ENCODE measurements at regions not wholly inside any gene's neighbourhood (a gene's known extent, or its start where the extent isn't known, plus 50 kb on each side); places are given as distances from the start of the nearest gene placed in this dataset.

DNA sequence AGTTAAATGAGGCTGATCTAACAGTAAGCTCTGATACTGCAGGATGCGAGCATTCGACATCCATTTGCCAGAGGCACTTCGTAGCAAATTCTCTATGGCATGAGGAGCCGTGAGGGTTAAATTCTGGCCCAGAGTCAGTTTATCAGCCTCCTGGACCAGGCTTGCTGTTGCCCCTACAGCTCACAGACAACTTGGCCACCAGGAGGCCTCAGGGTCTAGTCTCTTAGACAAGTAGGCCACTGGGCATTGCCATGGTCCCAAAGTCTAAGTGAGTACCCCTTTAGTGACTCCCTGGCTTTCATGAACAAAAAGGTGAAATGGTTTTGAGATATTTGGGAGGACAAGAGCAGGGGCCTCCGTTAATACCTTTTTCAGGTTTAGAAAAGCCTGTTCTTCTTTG is 178.0 kb upstream of the MBL2 start:
- H3K4me3 ChIP-seq (replicated peaks in 1 of 3; ENCODE audit: low read depth in 2 of 3, low read length in 3 of 3): no peak overlapping the region
- no peak overlapping the region for H3K27ac ChIP-seq (ENCODE audit: low read depth in 1 of 2, low read length in 2 of 2)
- H3K9ac ChIP-seq (ENCODE audit: insufficient read depth, low read length, poor library complexity, severe bottlenecking): no peak overlapping the region
- H3K9me3 ChIP-seq (replicated peaks in 1 of 2; ENCODE audit: control insufficient read depth in 1 of 2, insufficient read depth in 1 of 2, low read length in 2 of 2): no peaks in the 10 kb centered on the region
- H3K27me3 ChIP-seq (ENCODE audit: control insufficient read depth in 2 of 2, insufficient read depth in 2 of 2, low read length in 2 of 2): no peaks in the 10 kb centered on the region
- no peak overlapping the region for H3K27ac Mint-ChIP-seq
- no peak overlapping the region for H3K4me2 ChIP-seq (replicated peaks; ENCODE audit: extremely low read depth, low read length, poor library complexity, severe bottlenecking)
- no peaks in the 10 kb centered on the region for H3K4me1 ChIP-seq (ENCODE audit: control insufficient read depth in 1 of 2, insufficient read depth in 2 of 2, low read length in 2 of 2)
- TF ChIP-seq, protein P1, sequence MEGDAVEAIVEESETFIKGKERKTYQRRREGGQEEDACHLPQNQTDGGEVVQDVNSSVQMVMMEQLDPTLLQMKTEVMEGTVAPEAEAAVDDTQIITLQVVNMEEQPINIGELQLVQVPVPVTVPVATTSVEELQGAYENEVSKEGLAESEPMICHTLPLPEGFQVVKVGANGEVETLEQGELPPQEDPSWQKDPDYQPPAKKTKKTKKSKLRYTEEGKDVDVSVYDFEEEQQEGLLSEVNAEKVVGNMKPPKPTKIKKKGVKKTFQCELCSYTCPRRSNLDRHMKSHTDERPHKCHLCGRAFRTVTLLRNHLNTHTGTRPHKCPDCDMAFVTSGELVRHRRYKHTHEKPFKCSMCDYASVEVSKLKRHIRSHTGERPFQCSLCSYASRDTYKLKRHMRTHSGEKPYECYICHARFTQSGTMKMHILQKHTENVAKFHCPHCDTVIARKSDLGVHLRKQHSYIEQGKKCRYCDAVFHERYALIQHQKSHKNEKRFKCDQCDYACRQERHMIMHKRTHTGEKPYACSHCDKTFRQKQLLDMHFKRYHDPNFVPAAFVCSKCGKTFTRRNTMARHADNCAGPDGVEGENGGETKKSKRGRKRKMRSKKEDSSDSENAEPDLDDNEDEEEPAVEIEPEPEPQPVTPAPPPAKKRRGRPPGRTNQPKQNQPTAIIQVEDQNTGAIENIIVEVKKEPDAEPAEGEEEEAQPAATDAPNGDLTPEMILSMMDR (IDR thresholded peaks at IDR 0.05): no peak
- peaks cover 0 to 1% (median 0%) of the 10 kb centered on the region in 7 donors for H3K9me3 Mint-ChIP-seq
- no peak for DNase-seq
- no peaks in the 10 kb centered on the region for H4K20me1 ChIP-seq (ENCODE audit: insufficient read depth, low read length)
- no peaks in the 10 kb centered on the region for H3K36me3 Mint-ChIP-seq
- H3K79me2 ChIP-seq (ENCODE audit: insufficient read depth, low read length): no peaks in the 10 kb centered on the region
- H3K36me3 ChIP-seq (replicated peaks in 1 of 2; ENCODE audit: control insufficient read depth in 1 of 2, insufficient read depth in 2 of 2, low read length in 2 of 2): no peaks in the 10 kb centered on the region
- WGBS (ENCODE audit: insufficient coverage): 92% methylated on average over 5 of the region's 5 CpGs
- no peak overlapping the region for H3K4me3 Mint-ChIP-seq
- intact Hi-C loops (cut with micrococcal nuclease): no loop called here
- no peak overlapping the region for H2AFZ ChIP-seq (ENCODE audit: insufficient read depth, low read depth, low read length, poor library complexity, severe bottlenecking)
- peaks cover 8% of the 10 kb centered on the region for H3K4me1 Mint-ChIP-seq
- peaks cover 0 to 8% (median 1%) of the 10 kb centered on the region in 3 donors for H3K27me3 Mint-ChIP-seq (ENCODE audit: low read depth in 3 of 3)

DNA sequence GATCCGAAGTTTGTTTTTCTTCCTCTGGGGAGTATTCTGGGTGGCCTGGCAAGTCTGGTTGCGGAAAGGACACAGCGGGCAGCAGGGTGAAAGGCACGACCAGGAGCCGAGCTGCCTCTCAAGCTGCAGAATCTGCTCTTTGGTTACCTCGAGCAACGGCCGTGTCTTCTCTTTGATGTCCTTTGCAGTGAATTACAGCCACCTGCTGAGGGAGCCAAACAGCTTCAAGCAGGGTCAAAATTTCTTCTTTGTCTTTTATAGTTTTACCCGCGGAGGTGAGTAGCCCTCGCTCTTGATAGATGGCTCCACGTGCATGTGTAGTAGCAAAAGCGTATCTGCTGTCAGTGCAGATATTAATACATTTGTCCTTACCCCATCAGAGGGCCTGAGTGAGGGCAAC is 177.3 kb upstream of the MBL2 start:
- no peaks in the 10 kb centered on the region for H4K20me1 ChIP-seq (ENCODE audit: insufficient read depth, low read length)
- no peak overlapping the region for H3K4me3 ChIP-seq (replicated peaks in 1 of 3; ENCODE audit: low read depth in 2 of 3, low read length in 3 of 3)
- H3K36me3 ChIP-seq (replicated peaks in 1 of 2; ENCODE audit: control insufficient read depth in 1 of 2, insufficient read depth in 2 of 2, low read length in 2 of 2): no peaks in the 10 kb centered on the region
- H3K9me3 ChIP-seq (replicated peaks in 1 of 2; ENCODE audit: control insufficient read depth in 1 of 2, insufficient read depth in 1 of 2, low read length in 2 of 2): no peaks in the 10 kb centered on the region
- H3K9me3 Mint-ChIP-seq: peaks cover 0 to 1% (median 0%) of the 10 kb centered on the region in 7 donors
- H3K27me3 Mint-ChIP-seq (ENCODE audit: low read depth in 3 of 3): peaks cover 0 to 8% (median 1%) of the 10 kb centered on the region in 3 donors
- no peak overlapping the region for H3K4me3 Mint-ChIP-seq
- whole genome bisulfite sequencing (ENCODE audit: insufficient coverage): 91% methylated on average over 13 of the region's 13 CpGs
- no peak overlapping the region for H3K27ac ChIP-seq (ENCODE audit: low read depth in 1 of 2, low read length in 2 of 2)
- DNase-seq: no peak
- no peak overlapping the region for H3K9ac ChIP-seq (ENCODE audit: insufficient read depth, low read length, poor library complexity, severe bottlenecking)
- no peak overlapping the region for H3K4me2 ChIP-seq (replicated peaks; ENCODE audit: extremely low read depth, low read length, poor library complexity, severe bottlenecking)
- H3K36me3 Mint-ChIP-seq: no peaks in the 10 kb centered on the region
- TF ChIP-seq, protein P1 (IDR thresholded peaks at IDR 0.05): no peak
- intact Hi-C loops (cut with micrococcal nuclease): no loop called here
- no peak overlapping the region for H2AFZ ChIP-seq (ENCODE audit: insufficient read depth, low read depth, low read length, poor library complexity, severe bottlenecking)
- H3K4me1 ChIP-seq (ENCODE audit: control insufficient read depth in 1 of 2, insufficient read depth in 2 of 2, low read length in 2 of 2): no peaks in the 10 kb centered on the region
- H3K27me3 ChIP-seq (ENCODE audit: control insufficient read depth in 2 of 2, insufficient read depth in 2 of 2, low read length in 2 of 2): no peaks in the 10 kb centered on the region
- peak overlapping the region in 1 of 7 donors; percentile 14 for H3K27ac Mint-ChIP-seq
- H3K79me2 ChIP-seq (ENCODE audit: insufficient read depth, low read length): no peaks in the 10 kb centered on the region
- peaks cover 10% of the 10 kb centered on the region for H3K4me1 Mint-ChIP-seq
